ENCODE measurements at regions not wholly inside any gene's neighbourhood (a gene's known extent, or its start where the extent isn't known, plus 50 kb on each side); places are given as distances from the start of the nearest gene placed in this dataset.

- no peak for TF ChIP-seq CTCF (IDR thresholded peaks at IDR 0.05)
- TF ChIP-seq EZH2 (IDR thresholded peaks at IDR 0.05), result no peak
- TF ChIP-seq EZH2phosphoT487 (IDR thresholded peaks at IDR 0.05), result no peak
Measured at GRCh38 chr1:30466610-30467009, 256.8 kb downstream of the MATN1 start.

All from neural progenitor cell (in vitro differentiated cells).